ENCODE measurements at regions not wholly inside any gene's neighbourhood (a gene's known extent, or its start where the extent isn't known, plus 50 kb on each side); places are given as distances from the start of the nearest gene placed in this dataset.
A peak's percentile ranks its signal among the peaks of the same experiment; 100 is the strongest.
"Not testable (repeated sequence)": the region's sequence is repeated elsewhere in the genome, so short reads cannot be mapped to it uniquely, and the experiment has no call there.

- no peaks in the 10 kb centered on the region for H3K36me3 ChIP-seq (ENCODE audit: control insufficient read depth in 2 of 3, insufficient read depth in 3 of 3, low read length in 3 of 3)
- Mint-ChIP-seq H3K36me3 (peaks cover 0 to 10% (median 0%) of the 10 kb centered on the region in 5 donors), H3K27me3 (peaks cover 0 to under 1% (median 0%) of the 10 kb centered on the region in 5 donors), H3K4me1 (no peaks in the 10 kb centered on the region), H3K9me3 (peaks cover 6 to 53% (median 21%) of the 10 kb centered on the region in 11 donors), H3K4me3 (no peak overlapping the region), H3K27ac (no peak overlapping the region)
- no peak overlapping the region for H3K27ac ChIP-seq (ENCODE audit: low read depth, low read length)
- H3K4me1 ChIP-seq (ENCODE audit: control insufficient read depth in 2 of 2, insufficient read depth in 2 of 2, low read length in 2 of 2) = no peaks in the 10 kb centered on the region
- intact Hi-C loops (cut with micrococcal nuclease) = no loop called here
- no peak for DNase-seq
- H3K27me3 ChIP-seq (ENCODE audit: control insufficient read depth in 2 of 2, insufficient read depth in 2 of 2, low read length in 2 of 2) = no peaks in the 10 kb centered on the region
- ChIA-PET POLR2A (no interaction called here), CTCF (no interaction called here)
- no peaks in the 10 kb centered on the region for H3K9me3 ChIP-seq (ENCODE audit: control insufficient read depth in 2 of 3, low read length in 3 of 3)
- H3K4me3 ChIP-seq (ENCODE audit: low read length) = no peak overlapping the region
- ATAC-seq = no peak
Measured at GRCh38 chr14:25340882-25341281, 290.9 kb upstream of the STXBP6 start.

DNA sequence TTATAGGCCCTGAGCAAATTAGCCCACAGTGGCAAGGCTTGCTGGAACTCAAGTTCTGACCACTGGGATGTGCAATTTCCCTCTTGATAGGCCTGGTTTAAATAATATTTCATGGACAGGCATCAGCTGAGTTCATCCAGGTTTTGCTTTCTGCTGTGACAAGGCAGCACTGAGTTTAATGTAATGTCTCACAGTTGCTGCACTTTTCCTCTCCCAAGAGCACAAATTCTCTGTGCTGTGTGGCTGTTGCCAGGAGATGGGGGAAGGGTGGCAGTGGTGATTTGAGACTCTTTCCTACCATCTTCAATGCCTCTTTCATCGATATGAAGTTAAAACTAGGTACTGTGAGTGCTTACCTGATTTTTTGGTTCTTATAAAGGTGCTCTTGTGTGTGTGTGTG lies 272.8 kb upstream of the STXBP6 start:
- H3K27me3 Mint-ChIP-seq = peaks cover 0 to 4% (median 0%) of the 10 kb centered on the region in 5 donors
- no peak overlapping the region for H3K27ac Mint-ChIP-seq
- H3K9me3 ChIP-seq (ENCODE audit: control insufficient read depth in 2 of 3, low read length in 3 of 3) = no peaks in the 10 kb centered on the region
- DNase-seq (no peak), ATAC-seq (no peak)
- H3K27ac ChIP-seq (ENCODE audit: low read depth, low read length) = no peak overlapping the region
- H3K4me1 Mint-ChIP-seq = no peaks in the 10 kb centered on the region
- H3K4me3 Mint-ChIP-seq = no peak overlapping the region
- no peaks in the 10 kb centered on the region for H3K4me1 ChIP-seq (ENCODE audit: control insufficient read depth in 2 of 2, insufficient read depth in 2 of 2, low read length in 2 of 2)
- ChIA-PET POLR2A (no interaction called here), CTCF (no interaction called here)
- peaks cover 1 to 25% (median 6%) of the 10 kb centered on the region in 11 donors for H3K9me3 Mint-ChIP-seq
- intact Hi-C loops (cut with micrococcal nuclease) = no loop called here
- no peak overlapping the region for H3K4me3 ChIP-seq (ENCODE audit: low read length)
- H3K36me3 ChIP-seq (ENCODE audit: control insufficient read depth in 2 of 3, insufficient read depth in 3 of 3, low read length in 3 of 3) = no peaks in the 10 kb centered on the region
- no peaks in the 10 kb centered on the region for H3K36me3 Mint-ChIP-seq
- H3K27me3 ChIP-seq (ENCODE audit: control insufficient read depth in 2 of 2, insufficient read depth in 2 of 2, low read length in 2 of 2) = no peaks in the 10 kb centered on the region

GRCh38 chr14:25316007-25316406 lies 266.1 kb upstream of the STXBP6 start:
- H3K36me3 ChIP-seq (ENCODE audit: control insufficient read depth in 2 of 3, insufficient read depth in 3 of 3, low read length in 3 of 3); H3K27ac Mint-ChIP-seq; H3K4me1 ChIP-seq (ENCODE audit: control insufficient read depth in 2 of 2, insufficient read depth in 2 of 2, low read length in 2 of 2); H3K4me3 ChIP-seq (ENCODE audit: low read length); ATAC-seq; H3K9me3 ChIP-seq (ENCODE audit: control insufficient read depth in 2 of 3, low read length in 3 of 3); intact Hi-C loops (cut with micrococcal nuclease); H3K27ac ChIP-seq (ENCODE audit: low read depth, low read length); H3K4me1 Mint-ChIP-seq; POLR2A ChIA-PET; DNase-seq; H3K36me3 Mint-ChIP-seq; H3K4me3 Mint-ChIP-seq; H3K27me3 Mint-ChIP-seq; CTCF ChIA-PET; H3K27me3 ChIP-seq (ENCODE audit: control insufficient read depth in 2 of 2, insufficient read depth in 2 of 2, low read length in 2 of 2): not testable (repeated sequence)
- peaks cover 0 to 27% (median 10%) of the 10 kb centered on the region in 11 donors for H3K9me3 Mint-ChIP-seq

DNA sequence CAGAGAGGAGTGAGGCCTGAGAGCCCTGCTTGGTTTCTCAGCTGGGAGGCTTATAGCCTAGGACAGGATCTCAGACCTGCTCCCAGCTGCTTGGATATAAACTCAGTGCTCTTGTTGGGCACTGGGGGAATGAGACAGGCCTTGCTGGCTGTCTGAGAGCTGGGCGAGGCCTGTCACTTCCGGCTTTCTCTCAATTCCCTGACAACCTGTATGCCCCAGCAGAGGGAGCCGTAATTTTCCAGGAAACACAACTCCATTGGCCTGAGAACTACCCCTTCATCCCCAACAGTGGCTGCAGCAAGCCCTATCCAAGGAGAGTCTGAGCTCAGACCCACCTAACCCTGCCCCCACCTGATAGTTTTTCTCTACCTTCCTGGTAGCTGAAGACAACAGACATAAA lies 258.3 kb upstream of the STXBP6 start:
- DNase-seq = no peak
- intact Hi-C loops (cut with micrococcal nuclease) = no loop called here

DNA sequence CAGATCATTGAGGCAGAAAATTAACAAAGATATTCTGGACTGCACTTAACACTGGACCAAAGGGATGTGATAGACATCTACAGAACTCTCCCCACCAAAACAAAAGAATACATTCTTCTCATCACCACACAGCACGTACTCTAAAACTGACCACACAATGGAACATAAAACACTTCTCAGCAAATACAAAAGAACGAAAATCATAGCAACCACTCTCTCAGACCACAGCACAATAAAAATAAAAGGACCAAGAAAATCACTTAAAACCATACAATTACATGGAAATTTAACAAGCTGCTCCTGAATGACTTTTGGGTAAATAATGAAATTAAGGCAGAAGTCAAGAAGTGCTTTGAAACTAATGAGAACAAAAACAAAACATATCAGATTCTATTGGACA lies 254.0 kb upstream of the STXBP6 start:
- POLR2A ChIA-PET = no interaction called here
- no peaks in the 10 kb centered on the region for H3K9me3 ChIP-seq (ENCODE audit: control insufficient read depth in 2 of 3, low read length in 3 of 3)
- Mint-ChIP-seq H3K4me3 (no peak overlapping the region), H3K36me3 (no peaks in the 10 kb centered on the region), H3K4me1 (no peaks in the 10 kb centered on the region), H3K27ac (no peak overlapping the region), H3K27me3 (peaks cover 0 to 9% (median 4%) of the 10 kb centered on the region in 5 donors), H3K9me3 (peaks cover 0 to 9% (median 3%) of the 10 kb centered on the region in 11 donors)
- no peak overlapping the region for H3K27ac ChIP-seq (ENCODE audit: low read depth, low read length)
- DNase-seq (no peak), ATAC-seq (no peak)
- H3K27me3 ChIP-seq (ENCODE audit: control insufficient read depth in 2 of 2, insufficient read depth in 2 of 2, low read length in 2 of 2) = no peaks in the 10 kb centered on the region
- CTCF ChIA-PET = no interaction called here
- H3K36me3 ChIP-seq (ENCODE audit: control insufficient read depth in 2 of 3, insufficient read depth in 3 of 3, low read length in 3 of 3) = no peaks in the 10 kb centered on the region
- no peak overlapping the region for H3K4me3 ChIP-seq (ENCODE audit: low read length)
- no peaks in the 10 kb centered on the region for H3K4me1 ChIP-seq (ENCODE audit: control insufficient read depth in 2 of 2, insufficient read depth in 2 of 2, low read length in 2 of 2)
- intact Hi-C loops (cut with micrococcal nuclease) = no loop called here

More for the DNA sequence above, 258.3 kb upstream of the STXBP6 start:
- Histone ChIP-seq H3K9me3 (ENCODE audit: control insufficient read depth in 2 of 3, low read length in 3 of 3) (no peaks in the 10 kb centered on the region), H3K36me3 (ENCODE audit: control insufficient read depth in 2 of 3, insufficient read depth in 3 of 3, low read length in 3 of 3) (no peaks in the 10 kb centered on the region), H3K4me1 (ENCODE audit: control insufficient read depth in 2 of 2, insufficient read depth in 2 of 2, low read length in 2 of 2) (no peaks in the 10 kb centered on the region), H3K27ac (ENCODE audit: low read depth, low read length) (no peak overlapping the region), H3K4me3 (ENCODE audit: low read length) (no peak overlapping the region), H3K27me3 (ENCODE audit: control insufficient read depth in 2 of 2, insufficient read depth in 2 of 2, low read length in 2 of 2) (no peaks in the 10 kb centered on the region)
- Mint-ChIP-seq H3K36me3 (peaks cover 0 to 5% (median 0%) of the 10 kb centered on the region in 5 donors), H3K4me1 (no peaks in the 10 kb centered on the region), H3K4me3 (no peak overlapping the region), H3K9me3 (peaks cover 0 to 25% (median 5%) of the 10 kb centered on the region in 11 donors), H3K27me3 (peaks cover 0 to 4% (median 0%) of the 10 kb centered on the region in 5 donors), H3K27ac (no peak overlapping the region)
- no peak for ATAC-seq
- ChIA-PET CTCF (no interaction called here), POLR2A (no interaction called here)

GRCh38 chr14:25298238-25298637 lies 248.3 kb upstream of the STXBP6 start:
- Histone ChIP-seq H3K27ac (ENCODE audit: low read depth, low read length) (no peak overlapping the region), H3K36me3 (ENCODE audit: control insufficient read depth in 2 of 3, insufficient read depth in 3 of 3, low read length in 3 of 3) (no peaks in the 10 kb centered on the region), H3K4me3 (ENCODE audit: low read length) (no peak overlapping the region), H3K27me3 (ENCODE audit: control insufficient read depth in 2 of 2, insufficient read depth in 2 of 2, low read length in 2 of 2) (no peaks in the 10 kb centered on the region), H3K9me3 (ENCODE audit: control insufficient read depth in 2 of 3, low read length in 3 of 3) (no peaks in the 10 kb centered on the region), H3K4me1 (ENCODE audit: control insufficient read depth in 2 of 2, insufficient read depth in 2 of 2, low read length in 2 of 2) (no peaks in the 10 kb centered on the region)
- no peaks in the 10 kb centered on the region for H3K36me3 Mint-ChIP-seq
- peaks cover 0 to 4% (median 0%) of the 10 kb centered on the region in 11 donors for H3K9me3 Mint-ChIP-seq
- intact Hi-C loops (cut with micrococcal nuclease) = no loop called here
- no peaks in the 10 kb centered on the region for H3K4me1 Mint-ChIP-seq
- peak overlapping the region in 1 of 9 donors; percentile 26 for H3K27ac Mint-ChIP-seq
- DNase-seq (no peak), ATAC-seq (no peak)
- CTCF ChIA-PET = no interaction called here
- POLR2A ChIA-PET = no interaction called here
- no peak overlapping the region for H3K4me3 Mint-ChIP-seq
- peaks cover 0 to 26% (median 0%) of the 10 kb centered on the region in 5 donors for H3K27me3 Mint-ChIP-seq

GRCh38 chr14:25290154-25290553 lies 240.2 kb upstream of the STXBP6 start:
- H3K4me1 Mint-ChIP-seq; DNase-seq; H3K9me3 Mint-ChIP-seq; H3K4me3 ChIP-seq (ENCODE audit: low read length); H3K36me3 ChIP-seq (ENCODE audit: control insufficient read depth in 2 of 3, insufficient read depth in 3 of 3, low read length in 3 of 3); intact Hi-C loops (cut with micrococcal nuclease); H3K4me3 Mint-ChIP-seq; ATAC-seq; H3K4me1 ChIP-seq (ENCODE audit: control insufficient read depth in 2 of 2, insufficient read depth in 2 of 2, low read length in 2 of 2); H3K27ac ChIP-seq (ENCODE audit: low read depth, low read length); H3K27ac Mint-ChIP-seq; H3K27me3 ChIP-seq (ENCODE audit: control insufficient read depth in 2 of 2, insufficient read depth in 2 of 2, low read length in 2 of 2); POLR2A ChIA-PET; H3K9me3 ChIP-seq (ENCODE audit: control insufficient read depth in 2 of 3, low read length in 3 of 3); CTCF ChIA-PET; H3K36me3 Mint-ChIP-seq: not testable (repeated sequence)
- H3K27me3 Mint-ChIP-seq = peaks cover 0 to 14% (median 0%) of the 10 kb centered on the region in 5 donors

All from naive thymus-derived CD4-positive, alpha-beta T cell (primary cell).